Trophoblast cell (in vitro differentiated cells and primary cell): ENCODE measurements at regions not wholly inside any gene's neighbourhood (a gene's known extent, or its start where the extent isn't known, plus 50 kb on each side); places are given as distances from the start of the nearest gene placed in this dataset.
A peak's percentile ranks its signal among the peaks of the same experiment; 100 is the strongest.

Source experiments
- DNase-seq, 2 donors: peaks; one replicate each; pipeline ENCODE4 v3.0.0-alpha.2; 2016
- H2AFZ ChIP-seq: 2 replicates; pipeline ENCODE4 v1.6.1; 2013; ENCODE audit warnings: low read length, moderate library complexity, mild to moderate bottlenecking; ENCODE audit not compliant: insufficient read depth, poor library complexity
- H2AK5ac ChIP-seq: 2 replicates; pipeline ENCODE4 v1.6.1; 2013; ENCODE audit warnings: mild to moderate bottlenecking, low read length
- H2BK120ac ChIP-seq: 2 replicates; pipeline ENCODE4 v1.6.1; 2013; ENCODE audit warnings: low read length, mild to moderate bottlenecking, moderate library complexity; ENCODE audit not compliant: insufficient read depth, poor library complexity
- H2BK12ac ChIP-seq: 2 replicates; pipeline ENCODE4 v1.6.1; 2013; ENCODE audit warnings: mild to moderate bottlenecking, low read length, moderate library complexity
- H2BK5ac ChIP-seq: 2 replicates; pipeline ENCODE4 v1.6.1; 2013; ENCODE audit warnings: low read length, low read depth, moderate library complexity, mild to moderate bottlenecking; ENCODE audit not compliant: poor library complexity
- H3K14ac ChIP-seq: 2 replicates; pipeline ENCODE4 v1.6.1; 2013; ENCODE audit warnings: mild to moderate bottlenecking, low read length
- H3K18ac ChIP-seq: 2 replicates; pipeline ENCODE4 v1.6.1; 2013; ENCODE audit warnings: mild to moderate bottlenecking, low read length
- H3K23ac ChIP-seq: 2 replicates; pipeline ENCODE4 v1.6.1; 2013; ENCODE audit warnings: low read length
- H3K27ac ChIP-seq: 2 replicates; pipeline ENCODE4 v1.5.1; 2013; ENCODE audit warnings: low read depth, mild to moderate bottlenecking, inconsistent platforms, low read length, moderate library complexity
- H3K27me3 ChIP-seq: 2 replicates; pipeline ENCODE4 v1.6.1; 2013; ENCODE audit warnings: inconsistent platforms, mild to moderate bottlenecking, low read length, moderate library complexity; ENCODE audit not compliant: insufficient read depth
- H3K36me3 ChIP-seq, 2 experiments: 1 replicate in 1 of 2; 2 replicates in 1 of 2; pipeline ENCODE4 v1.6.1; 2013; ENCODE audit warnings: low read length in 2 of 2, mild to moderate bottlenecking in 2 of 2, moderate library complexity in 1 of 2; ENCODE audit not compliant: insufficient read depth in 2 of 2, control insufficient read depth in 1 of 2
- H3K4ac ChIP-seq: 2 replicates; pipeline ENCODE4 v1.6.1; 2013; ENCODE audit warnings: low read depth, mild to moderate bottlenecking, low read length, moderate library complexity
- H3K4me1 ChIP-seq, 2 experiments: 1 replicate in 1 of 2; 2 replicates in 1 of 2; pipeline ENCODE4 v1.6.1; 2013; ENCODE audit warnings: low read length in 2 of 2, mild to moderate bottlenecking in 2 of 2, moderate library complexity in 1 of 2; ENCODE audit not compliant: insufficient read depth in 2 of 2, control insufficient read depth in 1 of 2
- H3K4me2 ChIP-seq: 2 replicates; pipeline ENCODE4 v1.6.1; 2013; ENCODE audit warnings: inconsistent platforms, mild to moderate bottlenecking, low read length, moderate library complexity
- H3K4me3 ChIP-seq: 2 replicates; pipeline ENCODE4 v1.5.1; 2013; ENCODE audit warnings: mild to moderate bottlenecking, low read depth, low read length, inconsistent platforms
- H3K79me1 ChIP-seq: one replicate; pipeline ENCODE4 v1.6.1; 2013; ENCODE audit warnings: low read length
- H3K79me2 ChIP-seq: 2 replicates; pipeline ENCODE4 v1.6.1; 2013; ENCODE audit warnings: low read length, mild to moderate bottlenecking; ENCODE audit not compliant: control insufficient read depth, insufficient read depth, poor library complexity
- H3K9ac ChIP-seq: 2 replicates; pipeline ENCODE4 v1.6.1; 2013; ENCODE audit warnings: mild to moderate bottlenecking, low read length
- H3K9me3 ChIP-seq: 2 replicates; pipeline ENCODE4 v1.6.1; 2013; ENCODE audit warnings: low read depth, mild to moderate bottlenecking, control low read depth, inconsistent platforms, low read length; ENCODE audit not compliant: insufficient read depth
- H4K12ac ChIP-seq: 2 replicates; pipeline ENCODE4 v1.6.1; 2013; ENCODE audit warnings: low read depth, mild to moderate bottlenecking, low read length, moderate library complexity
- H4K8ac ChIP-seq: 2 replicates; pipeline ENCODE4 v1.6.1; 2013; ENCODE audit warnings: low read depth, mild to moderate bottlenecking, low read length, moderate library complexity
- H4K91ac ChIP-seq: one replicate; pipeline ENCODE4 v1.6.1; 2013; ENCODE audit warnings: low read depth, mild to moderate bottlenecking, low read length, moderate library complexity
- WGBS: extraction: QIAGEN DNeasy Blood & Tissue Kit; methylation state at CpG from one replicate; pipeline ENCODE4 v1.1.7; 2013; ENCODE audit warnings: missing lambda C conversion rate; ENCODE audit not compliant: insufficient read length, insufficient coverage; ENCODE audit errors: extremely low coverage; 5-methylcytosine and 5-hydroxymethylcytosine counted together

GRCh38 chr7:64614812-64615211 lies 51.1 kb upstream of the ZNF107 start:
- H3K14ac ChIP-seq = no peak overlapping the region
- no peak overlapping the region for H3K9ac ChIP-seq
- H3K4me2 ChIP-seq = no peak overlapping the region
- WGBS = no CpG with 5 or more reads among the region's 3 CpGs
- no peak overlapping the region for H2AFZ ChIP-seq
- H3K79me1 ChIP-seq = no peaks in the 10 kb centered on the region
- H2BK120ac ChIP-seq = no peak overlapping the region
- peak; percentile 49 to 53 for DNase-seq
- H3K4me3 ChIP-seq = no peak overlapping the region
- H3K4me1 ChIP-seq = no peaks in the 10 kb centered on the region
- H3K27me3 ChIP-seq = no peaks in the 10 kb centered on the region
- no peaks in the 10 kb centered on the region for H3K36me3 ChIP-seq
- no peak overlapping the region for H3K27ac ChIP-seq
- H4K8ac ChIP-seq = no peak overlapping the region
- H4K91ac ChIP-seq = no peak overlapping the region
- H2BK5ac ChIP-seq = no peak overlapping the region
- H4K12ac ChIP-seq = no peak overlapping the region
- no peak overlapping the region for H3K23ac ChIP-seq
- no peak overlapping the region for H2AK5ac ChIP-seq
- no peak overlapping the region for H3K4ac ChIP-seq
- H3K9me3 ChIP-seq = peaks cover 32% of the 10 kb centered on the region
- H3K18ac ChIP-seq = no peak overlapping the region
- no peak overlapping the region for H2BK12ac ChIP-seq
- no peaks in the 10 kb centered on the region for H3K79me2 ChIP-seq

GRCh38 chr7:64613653-64614052 lies 50.8 kb upstream of the ZNF680 start:
- no peak overlapping the region for H2BK120ac ChIP-seq
- peaks cover 38% of the 10 kb centered on the region for H3K9me3 ChIP-seq
- no peak overlapping the region for H4K12ac ChIP-seq
- no peak overlapping the region for H3K4ac ChIP-seq
- no peaks in the 10 kb centered on the region for H3K27me3 ChIP-seq
- H3K4me3 ChIP-seq = no peak overlapping the region
- H3K23ac ChIP-seq = no peak overlapping the region
- WGBS = no CpG with 5 or more reads among the region's 1 CpG
- no peak overlapping the region for H4K91ac ChIP-seq
- no peak overlapping the region for H3K9ac ChIP-seq
- H3K27ac ChIP-seq = no peak overlapping the region
- H3K79me1 ChIP-seq = no peaks in the 10 kb centered on the region
- no peak overlapping the region for H2AK5ac ChIP-seq
- no peak overlapping the region for H2AFZ ChIP-seq
- no peak overlapping the region for H4K8ac ChIP-seq
- H3K14ac ChIP-seq = no peak overlapping the region
- no peak overlapping the region for H3K18ac ChIP-seq
- DNase-seq = no peak
- H3K4me2 ChIP-seq = no peak overlapping the region
- H2BK5ac ChIP-seq = no peak overlapping the region
- H2BK12ac ChIP-seq = no peak overlapping the region
- H3K36me3 ChIP-seq = no peaks in the 10 kb centered on the region
- H3K79me2 ChIP-seq = no peaks in the 10 kb centered on the region
- no peaks in the 10 kb centered on the region for H3K4me1 ChIP-seq
